ENCODE measurements at regions not wholly inside any gene's neighbourhood (a gene's known extent, or its start where the extent isn't known, plus 50 kb on each side); places are given as distances from the start of the nearest gene placed in this dataset.

DNA sequence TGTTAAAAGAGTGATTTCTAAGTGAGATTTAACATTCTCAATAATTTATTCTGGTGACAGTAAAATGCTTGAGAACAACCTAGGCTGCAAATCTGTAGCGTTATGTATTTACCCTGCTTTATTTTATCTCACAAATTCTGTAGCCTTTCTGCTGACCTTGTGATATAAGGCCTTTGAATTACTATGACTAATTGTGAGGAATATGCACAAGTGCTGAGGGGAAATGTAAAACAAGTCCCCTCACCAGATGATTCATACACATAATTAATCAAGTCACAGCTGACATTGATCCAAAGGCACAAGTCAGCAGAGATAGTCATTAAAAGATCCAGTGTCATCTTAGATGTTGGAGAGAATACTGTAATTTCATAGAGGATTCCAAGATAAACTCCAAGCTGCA is 992.7 kb upstream of the USP15 start:
- TF ChIP-seq, protein P1, sequence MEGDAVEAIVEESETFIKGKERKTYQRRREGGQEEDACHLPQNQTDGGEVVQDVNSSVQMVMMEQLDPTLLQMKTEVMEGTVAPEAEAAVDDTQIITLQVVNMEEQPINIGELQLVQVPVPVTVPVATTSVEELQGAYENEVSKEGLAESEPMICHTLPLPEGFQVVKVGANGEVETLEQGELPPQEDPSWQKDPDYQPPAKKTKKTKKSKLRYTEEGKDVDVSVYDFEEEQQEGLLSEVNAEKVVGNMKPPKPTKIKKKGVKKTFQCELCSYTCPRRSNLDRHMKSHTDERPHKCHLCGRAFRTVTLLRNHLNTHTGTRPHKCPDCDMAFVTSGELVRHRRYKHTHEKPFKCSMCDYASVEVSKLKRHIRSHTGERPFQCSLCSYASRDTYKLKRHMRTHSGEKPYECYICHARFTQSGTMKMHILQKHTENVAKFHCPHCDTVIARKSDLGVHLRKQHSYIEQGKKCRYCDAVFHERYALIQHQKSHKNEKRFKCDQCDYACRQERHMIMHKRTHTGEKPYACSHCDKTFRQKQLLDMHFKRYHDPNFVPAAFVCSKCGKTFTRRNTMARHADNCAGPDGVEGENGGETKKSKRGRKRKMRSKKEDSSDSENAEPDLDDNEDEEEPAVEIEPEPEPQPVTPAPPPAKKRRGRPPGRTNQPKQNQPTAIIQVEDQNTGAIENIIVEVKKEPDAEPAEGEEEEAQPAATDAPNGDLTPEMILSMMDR (IDR thresholded peaks at IDR 0.05 in 2 of 3, conservative IDR thresholded peaks at IDR 0.05 in 1 of 3; ENCODE audit: insufficient read depth in 2 of 3, low read depth in 1 of 3, low read length in 3 of 3): no peak
- TF ChIP-seq ZNF146 (CRISPR knock-in tag; IDR thresholded peaks at IDR 0.05; ENCODE audit: unreplicated experiment) (no peak), RAD21 (CRISPR knock-in tag; conservative IDR thresholded peaks at IDR 0.05 in 1 of 2, IDR thresholded peaks at IDR 0.05 in 1 of 2) (no peak)
- TF ChIP-seq, protein P2, sequence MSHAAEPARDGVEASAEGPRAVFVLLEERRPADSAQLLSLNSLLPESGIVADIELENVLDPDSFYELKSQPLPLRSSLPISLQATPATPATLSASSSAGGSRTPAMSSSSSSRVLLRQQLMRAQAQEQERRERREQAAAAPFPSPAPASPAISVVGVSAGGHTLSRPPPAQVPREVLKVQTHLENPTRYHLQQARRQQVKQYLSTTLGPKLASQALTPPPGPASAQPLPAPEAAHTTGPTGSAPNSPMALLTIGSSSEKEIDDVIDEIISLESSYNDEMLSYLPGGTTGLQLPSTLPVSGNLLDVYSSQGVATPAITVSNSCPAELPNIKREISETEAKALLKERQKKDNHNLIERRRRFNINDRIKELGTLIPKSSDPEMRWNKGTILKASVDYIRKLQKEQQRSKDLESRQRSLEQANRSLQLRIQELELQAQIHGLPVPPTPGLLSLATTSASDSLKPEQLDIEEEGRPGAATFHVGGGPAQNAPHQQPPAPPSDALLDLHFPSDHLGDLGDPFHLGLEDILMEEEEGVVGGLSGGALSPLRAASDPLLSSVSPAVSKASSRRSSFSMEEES (CRISPR knock-in tag; IDR thresholded peaks at IDR 0.05): no peak

Data from K562 (cell line).